Breast epithelium (tissue), 4 donors: ENCODE measurements at regions not wholly inside any gene's neighbourhood (a gene's known extent, or its start where the extent isn't known, plus 50 kb on each side); places are given as distances from the start of the nearest gene placed in this dataset.

ENCODE experiments used
- DNase-seq, 2 donors: peaks; one replicate each; pipeline ENCODE4 v3.0.0-alpha.2; 2019; ENCODE audit warnings: low spot score in 2 of 2
- H3K27ac ChIP-seq, 2 donors: fragments of 200-600 bp; sonication (generic) in 1 of 2; one replicate each; pipeline ENCODE4 v1.5.1; 2016 to 2019; ENCODE audit warnings: mild to moderate bottlenecking in 1 of 2
- H3K27me3 ChIP-seq, 2 donors: fragments of 200-600 bp; sonication (generic) in 1 of 2; one replicate each; pipeline versions ENCODE4 v1.5.1 to v1.6.0; 2017 to 2019; ENCODE audit warnings: control low read depth in 1 of 2, mild to moderate bottlenecking in 1 of 2
- H3K36me3 ChIP-seq: fragments of 200-600 bp; one replicate; pipeline ENCODE4 v1.5.1; 2019
- H3K4me1 ChIP-seq, 2 donors: fragments of 200-600 bp; sonication (generic); one replicate each; pipeline ENCODE4 v1.5.1; 2016 to 2019; ENCODE audit warnings: control low read depth in 1 of 2
- H3K4me3 ChIP-seq, 3 donors: fragments of 200-600 bp; sonication (generic); 1 replicate in 2 of 3; 2 replicates in 1 of 3; pipeline ENCODE4 v1.5.1; 2016 to 2019; ENCODE audit warnings: mild to moderate bottlenecking in 3 of 3, moderate library complexity in 2 of 3
- H3K9me3 ChIP-seq, 2 donors: fragments of 200-600 bp; sonication (generic) in 1 of 2; one replicate each; pipeline ENCODE4 v1.5.1; 2016 to 2019; ENCODE audit warnings: control low read depth in 1 of 2
- POLR2A ChIP-seq: fragments of 450-650 bp; IDR thresholded peaks from one replicate; pipeline ENCODE4 v1.6.1; 2016; ENCODE audit warnings: antibody characterized with exemption, mild to moderate bottlenecking, moderate library complexity
- POLR2AphosphoS5 ChIP-seq, 3 donors: sonication (generic); formaldehyde crosslinking; IDR thresholded peaks; one replicate each; pipeline ENCODE4 v1.6.1; 2017; ENCODE audit warnings: antibody characterized with exemption in 3 of 3
- intact Hi-C: fragments of 100-400 bp; cut with DNase I; formaldehyde crosslinking; loops from one replicate; pipeline ENCODE4 v1.15.1; 2023; ENCODE audit warnings: low total_unique reads
- TF ChIP-seq, protein P1 (sequence below), 3 donors: fragments of 450-650 bp; IDR thresholded peaks; one replicate each; pipeline ENCODE4 v1.5.1; 2016 to 2017; ENCODE audit warnings: antibody characterized with exemption in 3 of 3, mild to moderate bottlenecking in 3 of 3, moderate library complexity in 3 of 3

DNA sequence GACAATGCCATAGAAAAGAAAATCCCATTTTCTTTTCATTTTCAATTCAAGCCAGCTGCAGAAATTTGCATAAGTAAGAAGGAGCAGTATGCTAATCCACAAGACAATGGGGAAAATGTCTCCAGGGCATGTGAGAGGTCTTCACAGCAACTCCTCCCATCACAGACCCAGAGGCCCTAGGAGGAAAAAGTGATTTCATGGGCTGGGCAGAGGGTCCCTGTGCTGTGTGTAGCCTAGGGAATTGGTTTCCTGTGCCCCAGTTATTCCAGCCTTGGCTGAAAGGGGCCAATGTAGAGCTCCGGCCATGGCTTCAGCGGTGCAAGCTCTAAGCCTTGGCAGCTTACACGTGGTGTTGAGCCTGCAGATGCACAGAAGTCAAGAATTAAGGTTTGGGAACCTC lies 211.4 kb downstream of the CCDC59 start:
- intact Hi-C loops: no loop called here
- TF ChIP-seq, protein P1, sequence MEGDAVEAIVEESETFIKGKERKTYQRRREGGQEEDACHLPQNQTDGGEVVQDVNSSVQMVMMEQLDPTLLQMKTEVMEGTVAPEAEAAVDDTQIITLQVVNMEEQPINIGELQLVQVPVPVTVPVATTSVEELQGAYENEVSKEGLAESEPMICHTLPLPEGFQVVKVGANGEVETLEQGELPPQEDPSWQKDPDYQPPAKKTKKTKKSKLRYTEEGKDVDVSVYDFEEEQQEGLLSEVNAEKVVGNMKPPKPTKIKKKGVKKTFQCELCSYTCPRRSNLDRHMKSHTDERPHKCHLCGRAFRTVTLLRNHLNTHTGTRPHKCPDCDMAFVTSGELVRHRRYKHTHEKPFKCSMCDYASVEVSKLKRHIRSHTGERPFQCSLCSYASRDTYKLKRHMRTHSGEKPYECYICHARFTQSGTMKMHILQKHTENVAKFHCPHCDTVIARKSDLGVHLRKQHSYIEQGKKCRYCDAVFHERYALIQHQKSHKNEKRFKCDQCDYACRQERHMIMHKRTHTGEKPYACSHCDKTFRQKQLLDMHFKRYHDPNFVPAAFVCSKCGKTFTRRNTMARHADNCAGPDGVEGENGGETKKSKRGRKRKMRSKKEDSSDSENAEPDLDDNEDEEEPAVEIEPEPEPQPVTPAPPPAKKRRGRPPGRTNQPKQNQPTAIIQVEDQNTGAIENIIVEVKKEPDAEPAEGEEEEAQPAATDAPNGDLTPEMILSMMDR (IDR thresholded peaks at IDR 0.05): no peak
- TF ChIP-seq POLR2AphosphoS5 (IDR thresholded peaks at IDR 0.05) (no peak), POLR2A (no peak)
- no peak for DNase-seq
- H3K4me3 ChIP-seq: no peak overlapping the region
- H3K4me1 ChIP-seq: no peaks in the 10 kb centered on the region
- H3K9me3 ChIP-seq: peaks cover 0 to 5% of the 10 kb centered on the region in 2 donors
- no peaks in the 10 kb centered on the region for H3K36me3 ChIP-seq
- no peak overlapping the region for H3K27ac ChIP-seq
- H3K27me3 ChIP-seq: no peaks in the 10 kb centered on the region

DNA sequence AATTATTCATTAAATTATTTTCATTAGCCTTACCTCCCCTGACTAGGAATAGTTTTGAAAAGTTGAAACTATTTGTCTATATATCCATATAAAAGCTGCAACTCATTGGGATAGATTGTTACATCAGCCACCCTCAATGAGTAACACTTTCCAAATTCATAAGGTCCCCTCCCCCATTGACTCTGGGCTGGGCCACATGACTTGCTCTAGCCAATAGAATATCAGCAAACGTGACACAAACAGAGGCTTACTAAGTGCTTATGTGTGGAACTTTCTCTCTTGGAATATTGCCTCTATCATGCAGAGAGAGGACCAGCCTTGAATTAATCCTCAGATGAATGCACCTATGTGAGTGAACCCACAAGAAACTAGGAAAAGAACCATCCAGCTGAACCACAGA lies 213.7 kb downstream of the CCDC59 start:
- Histone ChIP-seq H3K27me3 (no peaks in the 10 kb centered on the region), H3K9me3 (peaks cover 0 to 5% of the 10 kb centered on the region in 2 donors), H3K4me3 (no peak overlapping the region), H3K4me1 (no peaks in the 10 kb centered on the region), H3K36me3 (no peaks in the 10 kb centered on the region), H3K27ac (no peak overlapping the region)
- intact Hi-C loops: no loop called here
- no peak for DNase-seq
- no peak for TF ChIP-seq POLR2AphosphoS5 (IDR thresholded peaks at IDR 0.05)
- no peak for TF ChIP-seq POLR2A
- TF ChIP-seq, protein P1 (IDR thresholded peaks at IDR 0.05): no peak

DNA sequence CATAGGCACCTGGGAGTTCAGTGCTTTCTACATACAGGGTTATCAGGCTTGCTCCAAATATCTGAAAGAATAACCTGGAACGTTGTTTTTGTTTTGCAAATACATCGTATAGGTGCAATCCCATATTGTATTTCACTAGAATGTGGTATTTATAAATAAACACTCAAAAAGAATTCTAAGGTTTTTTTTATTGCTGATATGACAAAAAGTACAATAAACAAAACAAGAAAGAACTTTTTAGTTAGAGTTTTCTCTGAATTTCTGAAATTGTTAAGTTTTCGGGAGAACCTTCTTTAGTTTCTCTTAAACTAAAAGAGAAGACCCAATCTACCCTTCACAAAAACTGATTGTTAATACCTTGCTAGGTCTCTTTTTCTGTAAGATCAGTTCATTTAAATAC lies 225.8 kb downstream of the CCDC59 start:
- TF ChIP-seq, protein P1 (IDR thresholded peaks at IDR 0.05): no peak
- no peak for TF ChIP-seq POLR2A
- TF ChIP-seq POLR2AphosphoS5 (IDR thresholded peaks at IDR 0.05): no peak
- Histone ChIP-seq H3K4me3 (no peak overlapping the region), H3K27ac (no peak overlapping the region), H3K27me3 (no peaks in the 10 kb centered on the region), H3K9me3 (peaks cover 0 to 7% of the 10 kb centered on the region in 2 donors), H3K36me3 (no peaks in the 10 kb centered on the region), H3K4me1 (no peaks in the 10 kb centered on the region)
- intact Hi-C loops: no loop called here
- no peak for DNase-seq

- no peaks in the 10 kb centered on the region for H3K36me3 ChIP-seq
- TF ChIP-seq POLR2AphosphoS5 (IDR thresholded peaks at IDR 0.05): no peak
- no peak for TF ChIP-seq POLR2A
- TF ChIP-seq, protein P1 (IDR thresholded peaks at IDR 0.05): no peak
- no peak for DNase-seq
- H3K9me3 ChIP-seq: peaks cover 0 to 5% of the 10 kb centered on the region in 2 donors
- intact Hi-C loops: no loop called here
- no peaks in the 10 kb centered on the region for H3K4me1 ChIP-seq
- H3K4me3 ChIP-seq: no peak overlapping the region
- H3K27me3 ChIP-seq: no peaks in the 10 kb centered on the region
- no peak overlapping the region for H3K27ac ChIP-seq
Measured at GRCh38 chr12:82130762-82131161, 227.4 kb downstream of the CCDC59 start.

DNA sequence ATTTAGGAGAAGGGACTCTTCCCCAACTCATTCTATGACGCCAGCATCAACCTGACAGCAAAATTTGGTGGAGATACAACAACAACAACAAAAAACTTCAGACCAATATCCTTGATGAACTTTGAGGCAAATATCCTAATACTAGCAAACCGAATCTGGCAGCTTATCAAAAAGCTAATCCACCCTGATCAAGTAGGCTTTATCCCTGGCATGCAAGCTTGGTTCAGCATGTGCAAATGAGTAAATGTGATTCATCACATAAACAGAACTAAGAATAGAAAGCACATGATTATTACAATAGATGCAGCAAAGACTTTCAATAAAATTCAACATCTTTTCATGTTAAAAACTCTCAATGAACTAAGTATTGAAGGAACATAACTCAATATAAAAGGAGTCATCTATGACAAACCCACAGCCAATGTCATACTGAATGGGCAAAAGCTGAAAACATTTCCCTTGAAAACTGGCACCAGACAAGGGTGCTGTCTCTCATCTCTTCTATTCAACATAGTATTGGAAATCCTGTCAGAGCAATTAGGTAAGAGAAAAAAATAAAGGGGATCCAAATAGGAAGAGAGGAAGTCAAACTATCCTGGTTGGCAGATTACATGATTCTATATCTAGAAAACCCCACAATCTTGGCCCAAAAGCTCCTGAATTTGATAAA lies 233.3 kb downstream of the CCDC59 start:
- Histone ChIP-seq H3K4me3 (no peak overlapping the region), H3K36me3 (no peaks in the 10 kb centered on the region), H3K9me3 (peaks cover 0 to 5% of the 10 kb centered on the region in 2 donors), H3K4me1 (no peaks in the 10 kb centered on the region), H3K27ac (no peak overlapping the region), H3K27me3 (no peaks in the 10 kb centered on the region)
- no peak for DNase-seq
- TF ChIP-seq POLR2A: no peak
- intact Hi-C loops: no loop called here
